H1 (cell line): ENCODE measurements at regions not wholly inside any gene's neighbourhood (a gene's known extent, or its start where the extent isn't known, plus 50 kb on each side); places are given as distances from the start of the nearest gene placed in this dataset.

Experiments used
- CTCF ChIA-PET: fragments of 300-600 bp; sonication (Branson Sonifier 250); formaldehyde crosslinking; loops from one replicate; lab custom pipeline; 2021; ENCODE audit not compliant: partially characterized antibody; lab: Charles Lee
- POLR2A ChIA-PET: fragments of 300-600 bp; sonication (Branson Sonifier 250); formaldehyde crosslinking; loops from one replicate; lab custom pipeline; 2021; ENCODE audit warnings: inconsistent platforms; ENCODE audit not compliant: partially characterized antibody; lab: Charles Lee
- DNase-seq, 2 experiments: peaks; one replicate each; pipeline versions ENCODE4 v3.0.0 to v3.0.0-alpha.2; 2010 to 2022; ENCODE audit warnings: low spot score in 2 of 2, low read depth in 1 of 2, mixed read lengths in 1 of 2
- FAIRE-seq: peaks from 2 replicates; lab custom pipeline; 2011; peaks lifted over from hg19 to GRCh38; lab: Jason Lieb, UNC
- H2AFZ ChIP-seq: 2 replicates; pipeline ENCODE4 v1.8.1; 2012; ENCODE audit warnings: low read length, inconsistent platforms
- H2AK5ac ChIP-seq: 2 replicates; pipeline ENCODE4 v1.6.1; 2013; ENCODE audit warnings: low read depth, low read length
- H2BK120ac ChIP-seq: replicated peaks from 2 replicates; pipeline ENCODE3; 2013; ENCODE audit warnings: low read depth, low read length, inconsistent platforms
- H2BK12ac ChIP-seq: 2 replicates; pipeline ENCODE4 v1.6.1; 2013; ENCODE audit warnings: low read depth, low read length
- H2BK15ac ChIP-seq: 2 replicates; pipeline ENCODE4 v1.6.1; 2013; ENCODE audit warnings: low read length
- H2BK20ac ChIP-seq: 2 replicates; pipeline ENCODE4 v1.6.1; 2013; ENCODE audit warnings: low read length
- H2BK5ac ChIP-seq: 2 replicates; pipeline ENCODE4 v1.6.1; 2013; ENCODE audit warnings: low read depth, low read length
- H3K14ac ChIP-seq: 2 replicates; pipeline ENCODE4 v1.6.1; 2013; ENCODE audit warnings: inconsistent platforms; ENCODE audit not compliant: insufficient read length
- H3K18ac ChIP-seq: 2 replicates; pipeline ENCODE4 v1.6.1; 2013; ENCODE audit warnings: low read length; ENCODE audit errors: extremely low read depth
- H3K23ac ChIP-seq: 2 replicates; pipeline ENCODE4 v1.6.1; 2013; ENCODE audit warnings: inconsistent platforms; ENCODE audit not compliant: insufficient read length
- H3K23me2 ChIP-seq: 2 replicates; pipeline ENCODE4 v1.6.1; 2013; ENCODE audit warnings: low read depth, low read length
- H3K27ac ChIP-seq: 2 replicates; pipeline ENCODE4 v1.6.1; 2011; ENCODE audit warnings: low read depth, low read length, inconsistent platforms
- H3K27me3 ChIP-seq, 4 experiments: replicated peaks in 1 of 4; 1 replicate in 1 of 4; 2 replicates in 3 of 4; pipeline versions ENCODE4 v1.6.1 to v1.8.1; 2011 to 2013; ENCODE audit warnings: low read length in 3 of 4, mild to moderate bottlenecking in 3 of 4, inconsistent platforms in 2 of 4, mixed read lengths in 2 of 4, moderate library complexity in 1 of 4; ENCODE audit not compliant: control insufficient read depth in 3 of 4, insufficient read depth in 3 of 4; ENCODE audit errors: extremely low read depth in 1 of 4
- H3K36me3 ChIP-seq, 4 experiments: 2 replicates each; pipeline versions ENCODE4 v1.6.1 to v1.8.1; 2011 to 2013; ENCODE audit warnings: mild to moderate bottlenecking in 4 of 4, low read length in 3 of 4, moderate library complexity in 2 of 4, control low read depth in 1 of 4, inconsistent platforms in 1 of 4; ENCODE audit not compliant: insufficient read depth in 4 of 4, control insufficient read depth in 2 of 4
- H3K4ac ChIP-seq: replicated peaks from 2 replicates; pipeline ENCODE3; 2013; ENCODE audit warnings: low read length, low read depth, mixed read lengths, inconsistent platforms; ENCODE audit not compliant: insufficient read length
- H3K4me1 ChIP-seq, 4 experiments: replicated peaks in 1 of 4; 1 replicate in 1 of 4; 2 replicates in 3 of 4; pipeline versions ENCODE4 v1.6.1 to v1.8.1; 2011 to 2013; ENCODE audit warnings: low read length in 3 of 4, inconsistent platforms in 2 of 4, mixed read lengths in 1 of 4; ENCODE audit not compliant: insufficient read depth in 4 of 4, control insufficient read depth in 3 of 4
- H3K4me2 ChIP-seq, 2 experiments: 2 replicates each; pipeline versions ENCODE4 v1.6.1 to v1.8.1; 2011 to 2013; ENCODE audit warnings: low read depth in 2 of 2, low read length in 2 of 2, control low read depth in 1 of 2, inconsistent platforms in 1 of 2, mild to moderate bottlenecking in 1 of 2; ENCODE audit not compliant: insufficient read depth in 1 of 2
- H3K4me3 ChIP-seq, 4 experiments: fragments of 200-600, 300-600 bp in 1 of 4; sonication (generic), shearing (Covaris generic), sonication (Bioruptor Twin) in 1 of 4; 2 replicates each; pipeline versions ENCODE4 v1.5.1 to v1.8.1; 2011 to 2016; ENCODE audit warnings: low read length in 4 of 4, low read depth in 3 of 4, control low read depth in 2 of 4, inconsistent platforms in 2 of 4, mild to moderate bottlenecking in 2 of 4, mixed read lengths in 1 of 4, moderate library complexity in 1 of 4; ENCODE audit not compliant: insufficient read depth in 2 of 4; ENCODE audit errors: extremely low read depth in 1 of 4
- H3K56ac ChIP-seq: replicated peaks from 2 replicates; pipeline ENCODE3; 2013; ENCODE audit warnings: low read depth, mild to moderate bottlenecking, mixed read lengths, low read length, inconsistent platforms; ENCODE audit not compliant: insufficient read length
- H3K79me1 ChIP-seq: 2 replicates; pipeline ENCODE4 v1.6.1; 2013; ENCODE audit warnings: low read depth, low read length, control low read depth
- H3K79me2 ChIP-seq, 2 experiments: 2 replicates each; pipeline versions ENCODE4 v1.6.1 to v1.8.1; 2012 to 2013; ENCODE audit warnings: low read length in 2 of 2, mild to moderate bottlenecking in 2 of 2, inconsistent platforms in 1 of 2; ENCODE audit not compliant: insufficient read depth in 2 of 2, control insufficient read depth in 1 of 2
- H3K9ac ChIP-seq, 4 experiments: replicated peaks in 1 of 4; 1 replicate in 1 of 4; 2 replicates in 3 of 4; pipeline versions ENCODE4 v1.6.1 to v1.8.1; 2011 to 2013; ENCODE audit warnings: low read depth in 3 of 4, low read length in 3 of 4, control low read depth in 2 of 4, mild to moderate bottlenecking in 2 of 4, moderate library complexity in 2 of 4, inconsistent platforms in 1 of 4; ENCODE audit errors: extremely low read depth in 1 of 4
- H3K9me3 ChIP-seq, 2 experiments: 2 replicates each; pipeline versions ENCODE4 v1.6.1 to v1.8.1; 2012 to 2013; ENCODE audit warnings: mild to moderate bottlenecking in 2 of 2, moderate library complexity in 2 of 2, control low read depth in 1 of 2, inconsistent platforms in 1 of 2, low read depth in 1 of 2, low read length in 1 of 2, mixed read lengths in 1 of 2; ENCODE audit not compliant: insufficient read depth in 2 of 2
- H4K20me1 ChIP-seq, 2 experiments: replicated peaks in 1 of 2; 2 replicates each; pipeline versions ENCODE3 to v1.8.1; 2011 to 2013; ENCODE audit warnings: inconsistent platforms in 2 of 2, low read length in 2 of 2, mild to moderate bottlenecking in 1 of 2; ENCODE audit not compliant: insufficient read depth in 2 of 2, control insufficient read depth in 1 of 2
- H4K5ac ChIP-seq: 2 replicates; pipeline ENCODE4 v1.6.1; 2013; ENCODE audit warnings: low read length, low read depth, mixed read lengths, inconsistent platforms; ENCODE audit not compliant: insufficient read length
- H4K8ac ChIP-seq: 2 replicates; pipeline ENCODE4 v1.8.0; 2013; ENCODE audit warnings: mild to moderate bottlenecking, moderate library complexity, low read length, inconsistent platforms; ENCODE audit not compliant: insufficient read depth; ENCODE audit errors: extremely low read depth
- H4K91ac ChIP-seq: replicated peaks from 2 replicates; pipeline ENCODE3; 2013; ENCODE audit warnings: low read length, mixed read lengths, inconsistent platforms; ENCODE audit not compliant: insufficient read length
- CEBPB ChIP-seq: IDR thresholded peaks from 2 replicates; pipeline ENCODE4 v1.6.1; 2012; ENCODE audit warnings: low read depth, low read length
- CHD2 ChIP-seq: IDR thresholded peaks from 2 replicates; pipeline ENCODE4 v1.6.1; 2012; ENCODE audit warnings: low read length, improper control_type of control experiment
- GTF2F1 ChIP-seq: IDR thresholded peaks from 2 replicates; pipeline ENCODE4 v1.6.1; 2012; ENCODE audit warnings: low read depth, low read length, improper control_type of control experiment, borderline replicate concordance
- JUND ChIP-seq: IDR thresholded peaks from 2 replicates; pipeline ENCODE4 v1.6.1; 2011; ENCODE audit warnings: mild to moderate bottlenecking, improper control_type of control experiment, low read length
- KDM5A ChIP-seq: fragments of 200-600 bp; IDR thresholded peaks from 2 replicates; pipeline ENCODE4 v1.7.1; 2012; ENCODE audit warnings: mild to moderate bottlenecking, low read length, inconsistent platforms, mixed read lengths
- RBBP5 ChIP-seq: IDR thresholded peaks from 2 replicates; pipeline ENCODE4 v1.7.1; 2012; ENCODE audit warnings: low read depth, mild to moderate bottlenecking, inconsistent platforms, low read length, moderate library complexity, borderline replicate concordance
- TAF1 ChIP-seq: IDR thresholded peaks from 2 replicates; pipeline ENCODE4 v1.6.1; 2011; ENCODE audit warnings: mild to moderate bottlenecking, low read depth, low read length
- WGBS, 2 experiments: shearing (Covaris generic) in 1 of 2; methylation state at CpG; one replicate each; pipeline versions ENCODE4 v1.1.6 to v1.1.7; 2013 to 2015; ENCODE audit warnings: low lambda C conversion rate in 2 of 2, mixed read lengths in 2 of 2, inconsistent platforms in 1 of 2, low coverage in 1 of 2, missing lambda C conversion rate in 1 of 2; ENCODE audit not compliant: insufficient replicate concordance in 2 of 2, insufficient coverage in 1 of 2, insufficient read length in 1 of 2; ENCODE audit errors: extremely low coverage in 1 of 2, missing lambda C conversion rate in 1 of 2; 5-methylcytosine and 5-hydroxymethylcytosine counted together

DNA sequence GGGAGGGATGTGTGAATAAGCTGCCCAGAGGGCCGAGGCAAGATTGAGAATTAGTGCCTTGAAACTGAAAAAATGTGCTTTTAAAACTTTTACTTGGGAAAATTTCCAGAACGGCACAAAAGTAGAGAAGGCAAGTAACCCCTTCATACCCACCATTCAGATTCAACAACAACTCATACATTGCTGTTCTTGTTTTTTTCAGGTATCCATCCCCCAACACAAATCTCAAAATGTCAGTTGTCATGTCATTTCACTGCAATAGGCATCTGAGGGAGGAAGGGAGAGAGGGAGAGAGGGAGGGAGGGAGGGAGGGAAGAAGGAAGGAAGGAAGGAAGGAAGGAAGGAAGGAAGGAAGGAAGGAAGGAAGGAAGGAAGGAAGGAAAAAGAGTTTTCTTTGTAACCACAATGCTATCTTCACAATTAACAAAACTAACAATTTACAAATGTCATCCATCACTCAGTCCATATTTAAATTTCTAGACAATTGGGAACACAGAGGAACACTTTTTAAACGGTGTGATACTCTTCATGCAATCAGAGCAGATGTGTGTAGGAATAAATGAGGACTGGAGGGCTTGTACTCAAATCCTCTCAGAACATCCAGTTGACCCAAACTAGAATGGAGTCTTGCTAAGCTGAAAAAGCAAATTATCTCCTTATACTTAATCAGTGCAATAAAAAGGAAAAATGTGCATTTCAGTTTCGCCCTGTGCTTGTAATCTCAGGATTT is 54.8 kb upstream of the ADGRG2 start:
- Histone ChIP-seq H4K5ac (no peak overlapping the region), H3K23ac (no peak overlapping the region), H3K4ac (no peak overlapping the region), H3K9ac (no peak overlapping the region), H3K4me2 (no peak overlapping the region), H3K18ac (no peak overlapping the region), H2AK5ac (no peak overlapping the region), H3K79me1 (no peaks in the 10 kb centered on the region), H2AFZ (no peak overlapping the region), H3K36me3 (no peaks in the 10 kb centered on the region), H3K27me3 (no peaks in the 10 kb centered on the region), H4K20me1 (no peaks in the 10 kb centered on the region), H3K79me2 (no peaks in the 10 kb centered on the region), H3K14ac (no peak overlapping the region), H4K8ac (no peak overlapping the region), H4K91ac (no peak overlapping the region), H3K27ac (no peak overlapping the region), H3K4me3 (no peak overlapping the region), H3K23me2 (no peaks in the 10 kb centered on the region), H2BK5ac (no peak overlapping the region), H3K56ac (no peak overlapping the region), H2BK20ac (no peak overlapping the region), H2BK12ac (no peak overlapping the region), H3K9me3 (no peaks in the 10 kb centered on the region), H2BK15ac (no peak overlapping the region), H2BK120ac (no peak overlapping the region), H3K4me1 (no peaks in the 10 kb centered on the region)
- TF ChIP-seq GTF2F1 (no peak), JUND (no peak), KDM5A (no peak), CEBPB (no peak), RBBP5 (no peak), CHD2 (no peak), TAF1 (no peak)
- FAIRE-seq, result no peak
- CTCF ChIA-PET, result interaction anchor here (0.8 kb wide), 1 partner anchor 17 kb away, joined by 4 read pairs; no protein-coding TSS in a partner anchor
- POLR2A ChIA-PET, result no interaction called here
- WGBS, 2 experiments, result 84% methylated on average over 4 of the region's 4 CpGs; no CpG with 5 or more reads in 1 of the 2 experiments
- DNase-seq, result no peak
